ENCODE measurements at regions not wholly inside any gene's neighbourhood (a gene's known extent, or its start where the extent isn't known, plus 50 kb on each side); places are given as distances from the start of the nearest gene placed in this dataset.

GRCh38 chr1:184228558-184228957 is 158.3 kb upstream of the C1orf21 start:
- BruUV-seq (replicated peaks) = no TSS peak
- H3K27me3 Mint-ChIP-seq (ENCODE audit: unreplicated experiment) = peaks cover 48% of the 10 kb centered on the region
- no peaks in the 10 kb centered on the region for H3K9me3 Mint-ChIP-seq (ENCODE audit: low read depth, unreplicated experiment)
- H3K27ac Mint-ChIP-seq (ENCODE audit: unreplicated experiment) = no peak overlapping the region
- H3K36me3 Mint-ChIP-seq (ENCODE audit: insufficient read depth, unreplicated experiment) = no peaks in the 10 kb centered on the region
- CTCF ChIA-PET = no interaction called here
- no peak for TF ChIP-seq CTCF (IDR thresholded peaks at IDR 0.05; ENCODE audit: unreplicated experiment)
- H3K4me3 Mint-ChIP-seq (ENCODE audit: low read depth, unreplicated experiment) = no peak overlapping the region
- no peak for DNase-seq
- no peaks in the 10 kb centered on the region for H3K4me1 Mint-ChIP-seq (ENCODE audit: low read depth, unreplicated experiment)
- intact Hi-C loops (cut with micrococcal nuclease; ENCODE audit: unreplicated experiment) = no loop called here

- TF ChIP-seq CTCF (IDR thresholded peaks at IDR 0.05; ENCODE audit: unreplicated experiment) = no peak
- intact Hi-C loops (cut with micrococcal nuclease; ENCODE audit: unreplicated experiment) = no loop called here
- Mint-ChIP-seq H3K27me3 (ENCODE audit: unreplicated experiment) (peaks cover 49% of the 10 kb centered on the region), H3K4me3 (ENCODE audit: low read depth, unreplicated experiment) (no peak overlapping the region), H3K36me3 (ENCODE audit: insufficient read depth, unreplicated experiment) (no peaks in the 10 kb centered on the region), H3K27ac (ENCODE audit: unreplicated experiment) (no peak overlapping the region), H3K4me1 (ENCODE audit: low read depth, unreplicated experiment) (peaks cover 8% of the 10 kb centered on the region), H3K9me3 (ENCODE audit: low read depth, unreplicated experiment) (peaks cover 3% of the 10 kb centered on the region)
- no peak for DNase-seq
- CTCF ChIA-PET = no interaction called here
- no TSS peak for BruUV-seq (replicated peaks)
Observed at GRCh38 chr1:184237588-184237987, 149.2 kb upstream of the C1orf21 start.

GRCh38 chr1:184241446-184241845 is 145.4 kb upstream of the C1orf21 start:
- CTCF ChIA-PET = interaction anchor here (2.5 kb wide), 1 partner anchor 422 kb away, joined by 37 read pairs; no protein-coding TSS in a partner anchor
- Mint-ChIP-seq H3K4me1 (ENCODE audit: low read depth, unreplicated experiment) (peaks cover 14% of the 10 kb centered on the region), H3K36me3 (ENCODE audit: insufficient read depth, unreplicated experiment) (no peaks in the 10 kb centered on the region), H3K27ac (ENCODE audit: unreplicated experiment) (no peak overlapping the region), H3K27me3 (ENCODE audit: unreplicated experiment) (peaks cover 30% of the 10 kb centered on the region), H3K9me3 (ENCODE audit: low read depth, unreplicated experiment) (peaks cover 3% of the 10 kb centered on the region), H3K4me3 (ENCODE audit: low read depth, unreplicated experiment) (no peak overlapping the region)
- intact Hi-C loops (cut with micrococcal nuclease; ENCODE audit: unreplicated experiment) = loop anchor here (5.0 to 10.0 kb wide), 3 partner anchors 243 to 421 kb away; no protein-coding TSS in a partner anchor
- TF ChIP-seq CTCF (IDR thresholded peaks at IDR 0.05; ENCODE audit: unreplicated experiment) = no peak
- BruUV-seq (replicated peaks) = no TSS peak
- no peak for DNase-seq

GRCh38 chr1:184242507-184242943 is 144.3 kb upstream of the C1orf21 start:
- H3K9me3 Mint-ChIP-seq (ENCODE audit: low read depth, unreplicated experiment) = peaks cover 3% of the 10 kb centered on the region
- no peak overlapping the region for H3K27ac Mint-ChIP-seq (ENCODE audit: unreplicated experiment)
- BruUV-seq (replicated peaks) = no TSS peak
- peaks cover 41% of the 10 kb centered on the region for H3K27me3 Mint-ChIP-seq (ENCODE audit: unreplicated experiment)
- CTCF ChIA-PET = interaction anchor here (0.9 to 2.5 kb wide), 7 partner anchors 145 to 522 kb away, joined by 3 to 37 read pairs (median 3); partner anchors contain the start of gene C1orf21
- no peak for TF ChIP-seq CTCF (IDR thresholded peaks at IDR 0.05; ENCODE audit: unreplicated experiment)
- no peaks in the 10 kb centered on the region for H3K36me3 Mint-ChIP-seq (ENCODE audit: insufficient read depth, unreplicated experiment)
- H3K4me3 Mint-ChIP-seq (ENCODE audit: low read depth, unreplicated experiment) = no peak overlapping the region
- no peak for DNase-seq
- intact Hi-C loops (cut with micrococcal nuclease; ENCODE audit: unreplicated experiment) = loop anchor here (5.0 to 10.0 kb wide), 3 partner anchors 242 to 420 kb away; no protein-coding TSS in a partner anchor
- peaks cover 14% of the 10 kb centered on the region for H3K4me1 Mint-ChIP-seq (ENCODE audit: low read depth, unreplicated experiment)

All from Calu3 (cell line).